Common myeloid progenitor, CD34-positive (primary cell): ENCODE measurements at regions not wholly inside any gene's neighbourhood (a gene's known extent, or its start where the extent isn't known, plus 50 kb on each side); places are given as distances from the start of the nearest gene placed in this dataset.
A peak's percentile ranks its signal among the peaks of the same experiment; 100 is the strongest.

Source experiments
- CTCF ChIA-PET: fragments of 350-600 bp; sonication (Branson Sonifier 250); formaldehyde crosslinking; loops from one replicate; lab custom pipeline; 2021; ENCODE audit warnings: antibody characterized with exemption; lab: Charles Lee
- POLR2A ChIA-PET: fragments of 350-600 bp; sonication (Branson Sonifier 250); formaldehyde crosslinking; loops from one replicate; lab custom pipeline; 2021; ENCODE audit warnings: antibody characterized with exemption; lab: Charles Lee
- DNase-seq, 3 donors: peaks; one replicate each; pipeline versions ENCODE4 v3.0.0 to v3.0.0-alpha.2; 2013
- H3K27ac ChIP-seq, 2 experiments: 1 replicate in 1 of 2; 2 replicates in 1 of 2; pipeline ENCODE4 v1.7.0; 2013; ENCODE audit warnings: inconsistent platforms in 2 of 2, low read length in 2 of 2, mild to moderate bottlenecking in 2 of 2, low read depth in 1 of 2, moderate library complexity in 1 of 2; ENCODE audit not compliant: severe bottlenecking in 2 of 2, insufficient read depth in 1 of 2, poor library complexity in 1 of 2
- H3K27me3 ChIP-seq, 5 experiments: replicated peaks in 2 of 5; 1 replicate in 3 of 5; 2 replicates in 2 of 5; pipeline versions ENCODE4 v1.6.1 to v1.7.0; 2013; ENCODE audit warnings: low read length in 4 of 5, mild to moderate bottlenecking in 2 of 5, moderate library complexity in 2 of 5, inconsistent platforms in 1 of 5; ENCODE audit not compliant: insufficient read depth in 5 of 5, control insufficient read depth in 4 of 5
- H3K36me3 ChIP-seq, 4 experiments: 1 replicate in 2 of 4; 2 replicates in 2 of 4; pipeline versions ENCODE4 v1.6.1 to v1.7.0; 2013; ENCODE audit warnings: low read length in 3 of 4, control low read depth in 1 of 4, mild to moderate bottlenecking in 1 of 4; ENCODE audit not compliant: control insufficient read depth in 4 of 4, insufficient read depth in 4 of 4
- H3K4me1 ChIP-seq, 4 experiments: 1 replicate in 3 of 4; 2 replicates in 1 of 4; pipeline versions ENCODE4 v1.6.1 to v1.7.1; 2013; ENCODE audit warnings: low read length in 3 of 4, mild to moderate bottlenecking in 3 of 4, control low read depth in 1 of 4, inconsistent platforms in 1 of 4, moderate library complexity in 1 of 4; ENCODE audit not compliant: control insufficient read depth in 4 of 4, insufficient read depth in 4 of 4; ENCODE audit errors: control extremely low read depth in 1 of 4
- H3K4me3 ChIP-seq, 7 experiments: 1 replicate in 4 of 7; 2 replicates in 3 of 7; pipeline versions ENCODE4 v1.5.1 to v1.7.0; 2013; ENCODE audit warnings: mild to moderate bottlenecking in 7 of 7, low read length in 6 of 7, moderate library complexity in 6 of 7, inconsistent platforms in 2 of 7, low read depth in 2 of 7, control low read depth in 1 of 7; ENCODE audit not compliant: insufficient read depth in 4 of 7, control insufficient read depth in 1 of 7; ENCODE audit errors: extremely low read depth in 1 of 7
- H3K9me3 ChIP-seq, 5 experiments: 1 replicate in 4 of 5; 2 replicates in 1 of 5; pipeline versions ENCODE4 v1.6.1 to v1.7.1; 2013; ENCODE audit warnings: low read length in 4 of 5, mild to moderate bottlenecking in 2 of 5, inconsistent platforms in 1 of 5, low read depth in 1 of 5, moderate library complexity in 1 of 5; ENCODE audit not compliant: control insufficient read depth in 4 of 5, insufficient read depth in 2 of 5; ENCODE audit errors: control extremely low read depth in 1 of 5
- WGBS: methylation state at CpG from one replicate; pipeline ENCODE4 v1.1.5; 2013; ENCODE audit not compliant: insufficient coverage; 5-methylcytosine and 5-hydroxymethylcytosine counted together

DNA sequence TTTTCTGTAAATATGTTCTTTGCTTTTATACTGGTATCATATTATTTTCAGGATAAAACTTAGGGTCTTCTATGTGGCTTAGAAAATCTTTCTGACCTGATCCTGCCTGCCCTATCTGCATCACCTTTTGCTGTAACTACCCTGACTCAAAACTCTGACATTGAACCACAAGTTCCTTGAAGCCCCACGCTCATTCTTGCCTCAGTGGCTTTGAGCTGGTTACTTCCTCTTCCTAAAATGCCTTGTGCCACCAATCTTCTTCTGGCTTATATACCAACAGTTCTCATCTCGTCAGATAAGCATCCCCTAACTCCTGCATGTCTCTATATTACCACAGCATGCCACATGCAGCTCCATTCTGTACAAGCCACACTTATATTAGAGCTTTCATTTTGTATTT is 84.5 kb upstream of the LRRC7 start:
- no peaks in the 10 kb centered on the region for H3K36me3 ChIP-seq
- H3K27ac ChIP-seq: no peak overlapping the region
- H3K9me3 ChIP-seq: peaks cover 0 to 2% (median 0%) of the 10 kb centered on the region in 5 experiments
- no peaks in the 10 kb centered on the region for H3K27me3 ChIP-seq
- ChIA-PET POLR2A (no interaction called here), CTCF (interaction anchor here (1.0 kb wide), 1 partner anchor 12 kb away, joined by 3 read pairs; no protein-coding TSS in a partner anchor)
- H3K4me3 ChIP-seq: no peak overlapping the region
- no peaks in the 10 kb centered on the region for H3K4me1 ChIP-seq
- DNase-seq: peak in 2 of 3 donors; percentile 28 to 53
- WGBS: 50% methylated on average over 2 of the region's 2 CpGs

DNA sequence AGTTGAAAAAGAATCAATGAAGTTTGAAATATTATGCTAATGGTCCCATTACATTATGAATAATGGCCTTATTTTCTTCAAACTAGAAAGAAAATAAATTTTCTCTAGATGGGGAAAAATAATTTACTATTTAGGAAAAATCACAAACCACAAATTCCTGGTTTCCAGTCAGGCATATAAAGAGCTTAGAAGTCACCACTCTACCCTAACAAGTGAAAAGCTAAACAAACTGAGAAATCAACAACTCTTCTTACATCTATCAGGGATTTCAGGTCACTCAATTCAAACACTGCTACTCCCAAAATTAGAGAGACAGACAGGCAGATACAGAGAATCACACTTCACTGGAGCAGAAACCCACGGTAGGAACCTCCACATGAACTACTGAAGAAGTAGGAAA is 82.1 kb upstream of the LRRC7 start:
- WGBS: no CpG with 5 or more reads among the region's 1 CpG
- Histone ChIP-seq H3K36me3 (no peaks in the 10 kb centered on the region), H3K27ac (no peak overlapping the region), H3K27me3 (no peaks in the 10 kb centered on the region), H3K9me3 (peaks cover 0 to 2% (median 0%) of the 10 kb centered on the region in 5 experiments), H3K4me1 (no peaks in the 10 kb centered on the region), H3K4me3 (no peak overlapping the region)
- no peak for DNase-seq
- ChIA-PET CTCF (no interaction called here), POLR2A (no interaction called here)

DNA sequence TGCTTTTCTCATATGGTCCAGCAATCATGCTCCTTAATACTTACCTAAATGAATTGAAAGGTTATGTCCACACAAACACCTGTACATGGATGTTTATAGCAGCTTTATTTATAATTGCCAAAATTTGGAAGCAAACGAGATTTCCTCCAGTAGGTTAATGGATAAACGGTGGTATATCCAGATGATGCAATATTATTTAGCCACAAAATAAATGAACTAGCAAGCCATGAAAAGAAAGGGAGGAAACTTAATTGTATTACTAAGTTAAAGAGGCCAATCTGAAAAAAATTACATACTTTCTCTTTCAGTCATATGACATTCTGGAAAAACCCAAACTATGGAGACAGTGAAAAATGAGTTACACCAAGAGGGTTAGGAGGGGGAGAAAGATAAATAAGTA is 76.3 kb upstream of the LRRC7 start:
- Histone ChIP-seq H3K4me3 (no peak overlapping the region), H3K36me3 (no peaks in the 10 kb centered on the region), H3K9me3 (peaks cover 0 to 2% (median 0%) of the 10 kb centered on the region in 5 experiments), H3K27ac (no peak overlapping the region), H3K27me3 (no peaks in the 10 kb centered on the region), H3K4me1 (peaks cover 0 to 3% (median under 1%) of the 10 kb centered on the region in 4 experiments)
- ChIA-PET CTCF (no interaction called here), POLR2A (no interaction called here)
- WGBS: no CpG with 5 or more reads among the region's 2 CpGs
- DNase-seq: no peak

DNA sequence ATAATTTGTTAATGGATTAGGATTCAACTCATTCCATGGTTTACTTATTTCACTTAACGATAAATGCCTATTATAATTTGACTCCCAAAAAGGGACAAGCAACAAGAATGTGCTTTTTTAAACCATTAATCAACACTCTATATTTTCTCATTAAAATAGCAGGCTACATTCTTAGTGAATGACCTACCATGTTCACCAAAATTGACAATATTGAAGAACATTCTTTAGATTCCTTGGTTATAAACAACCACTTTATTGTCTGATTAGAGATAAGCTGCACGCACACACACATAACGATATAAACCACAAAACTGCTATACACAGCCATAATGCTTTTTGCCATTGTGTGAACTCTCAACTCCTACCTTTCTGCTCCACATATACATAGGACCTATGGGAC is 75.4 kb upstream of the LRRC7 start:
- H3K27ac ChIP-seq: no peak overlapping the region
- H3K9me3 ChIP-seq: peaks cover 0 to 2% (median 0%) of the 10 kb centered on the region in 5 experiments
- CTCF ChIA-PET: no interaction called here
- no peaks in the 10 kb centered on the region for H3K27me3 ChIP-seq
- no peaks in the 10 kb centered on the region for H3K36me3 ChIP-seq
- no peak overlapping the region for H3K4me3 ChIP-seq
- peaks cover 0 to 12% (median 6%) of the 10 kb centered on the region in 4 experiments for H3K4me1 ChIP-seq
- 94% methylated on average over 2 of the region's 3 CpGs for WGBS
- DNase-seq: no peak
- POLR2A ChIA-PET: no interaction called here

DNA sequence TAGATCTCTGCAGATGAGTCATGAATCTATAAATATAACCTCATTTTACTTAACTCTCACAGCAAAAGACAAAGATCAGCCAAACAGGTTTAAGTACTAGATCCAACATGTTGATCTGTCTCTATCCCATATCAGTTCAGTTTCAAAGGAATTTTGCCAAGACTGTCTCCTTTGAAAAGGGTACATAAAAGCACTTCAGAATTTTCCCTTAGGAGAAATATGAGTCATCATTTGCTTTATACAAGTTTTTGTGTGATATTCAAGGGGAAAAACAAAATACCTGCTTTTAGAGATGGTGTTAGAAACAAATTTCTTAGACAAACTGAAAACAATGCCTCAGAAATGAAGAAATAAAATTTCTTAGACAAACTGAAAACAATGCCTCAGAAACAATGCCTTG is 73.5 kb upstream of the LRRC7 start:
- Histone ChIP-seq H3K4me1 (peaks cover 4 to 30% (median 15%) of the 10 kb centered on the region in 4 experiments), H3K4me3 (no peak overlapping the region), H3K36me3 (no peaks in the 10 kb centered on the region), H3K9me3 (no peaks in the 10 kb centered on the region), H3K27ac (no peak overlapping the region), H3K27me3 (no peaks in the 10 kb centered on the region)
- no peak for DNase-seq
- CTCF ChIA-PET: no interaction called here
- POLR2A ChIA-PET: no interaction called here

DNA sequence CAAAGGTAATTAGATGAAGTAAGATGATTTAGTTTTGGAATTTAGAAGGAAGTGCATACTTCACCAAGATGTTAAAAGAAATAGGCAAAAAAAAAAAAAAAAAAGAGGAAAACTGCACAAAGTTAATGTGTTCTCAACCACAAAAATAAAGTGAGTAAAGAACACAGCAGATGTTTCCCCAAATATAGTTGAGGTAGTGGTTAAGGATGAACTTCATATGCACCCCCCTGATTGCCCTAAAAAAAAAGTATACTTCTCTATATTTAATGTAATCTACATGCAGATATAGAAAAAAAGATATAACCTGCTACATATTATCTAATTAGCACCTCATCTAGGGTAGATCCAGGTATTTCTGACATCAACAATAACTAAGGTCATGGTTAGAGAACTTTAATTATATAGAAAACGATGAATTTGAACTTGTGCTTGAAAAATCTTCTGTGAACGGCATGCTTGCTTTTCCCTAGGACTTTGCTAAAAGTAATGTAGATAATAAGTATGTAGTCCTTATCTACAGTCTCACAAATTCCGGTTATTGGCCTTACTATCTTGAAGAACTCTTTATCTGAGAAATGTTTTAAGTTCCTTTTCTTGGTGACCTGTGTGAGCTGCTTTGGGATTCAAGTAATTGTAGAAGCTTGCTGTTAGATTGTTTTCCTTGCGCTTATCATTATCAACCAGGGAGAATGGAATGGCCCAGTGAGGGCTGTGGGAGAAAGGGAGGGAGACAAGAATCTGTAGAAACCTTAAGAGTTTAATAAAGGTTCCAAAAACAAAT is 70.1 kb upstream of the LRRC7 start:
- ChIA-PET POLR2A (no interaction called here), CTCF (no interaction called here)
- WGBS: no CpG with 5 or more reads among the region's 4 CpGs
- Histone ChIP-seq H3K9me3 (no peaks in the 10 kb centered on the region), H3K4me1 (peaks cover 4 to 35% (median 20%) of the 10 kb centered on the region in 4 experiments), H3K4me3 (peak overlapping the region in 2 of 7 experiments; percentile 30 to 33), H3K27me3 (no peaks in the 10 kb centered on the region), H3K27ac (peak overlapping the region in 1 of 2 experiments; percentile 60), H3K36me3 (no peaks in the 10 kb centered on the region)
- DNase-seq: peak; percentile 61 to 94 (median 88)

DNA sequence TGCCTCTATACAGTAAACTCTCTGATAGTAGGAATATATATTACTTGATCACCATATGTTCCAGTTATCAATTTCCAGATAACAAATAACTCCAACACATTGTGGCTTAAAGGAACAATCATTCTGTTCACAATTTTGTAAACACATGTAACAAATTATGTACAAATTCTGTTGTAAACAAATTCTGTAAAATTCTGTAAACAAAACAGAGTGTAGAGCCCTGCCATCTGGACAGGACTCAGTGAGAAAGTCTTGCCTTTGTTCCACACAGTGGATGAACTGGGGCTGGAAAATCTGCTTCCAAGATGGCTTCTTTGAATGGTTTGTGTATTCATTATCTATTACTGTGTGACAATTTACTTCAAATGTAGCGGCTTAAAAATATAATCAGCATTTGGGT is 69.0 kb upstream of the LRRC7 start:
- Histone ChIP-seq H3K9me3 (no peaks in the 10 kb centered on the region), H3K36me3 (no peaks in the 10 kb centered on the region), H3K27ac (no peak overlapping the region), H3K4me1 (peaks cover 11 to 45% (median 26%) of the 10 kb centered on the region in 4 experiments), H3K4me3 (no peak overlapping the region), H3K27me3 (no peaks in the 10 kb centered on the region)
- ChIA-PET POLR2A (no interaction called here), CTCF (no interaction called here)
- WGBS: 100% methylated on average over 1 of the region's 1 CpG
- no peak for DNase-seq
